LNCaP clone FGC (cell line): ENCODE measurements at regions not wholly inside any gene's neighbourhood (a gene's known extent, or its start where the extent isn't known, plus 50 kb on each side); places are given as distances from the start of the nearest gene placed in this dataset.

Experiments used
- DNase-seq: peaks from one replicate; pipeline ENCODE4 v3.0.0-alpha.2; 2011; ENCODE audit warnings: low read depth
- H3K4me3 ChIP-seq: 2 replicates; pipeline ENCODE4 v1.5.1; 2011; ENCODE audit warnings: mild to moderate bottlenecking, low read depth, low read length, control low read depth
- CTCF ChIP-seq: IDR thresholded peaks from 2 replicates; pipeline ENCODE4 v1.5.1; 2012; ENCODE audit warnings: mild to moderate bottlenecking; ENCODE audit not compliant: control insufficient read depth, insufficient read depth; ENCODE audit errors: extremely low read depth

DNA sequence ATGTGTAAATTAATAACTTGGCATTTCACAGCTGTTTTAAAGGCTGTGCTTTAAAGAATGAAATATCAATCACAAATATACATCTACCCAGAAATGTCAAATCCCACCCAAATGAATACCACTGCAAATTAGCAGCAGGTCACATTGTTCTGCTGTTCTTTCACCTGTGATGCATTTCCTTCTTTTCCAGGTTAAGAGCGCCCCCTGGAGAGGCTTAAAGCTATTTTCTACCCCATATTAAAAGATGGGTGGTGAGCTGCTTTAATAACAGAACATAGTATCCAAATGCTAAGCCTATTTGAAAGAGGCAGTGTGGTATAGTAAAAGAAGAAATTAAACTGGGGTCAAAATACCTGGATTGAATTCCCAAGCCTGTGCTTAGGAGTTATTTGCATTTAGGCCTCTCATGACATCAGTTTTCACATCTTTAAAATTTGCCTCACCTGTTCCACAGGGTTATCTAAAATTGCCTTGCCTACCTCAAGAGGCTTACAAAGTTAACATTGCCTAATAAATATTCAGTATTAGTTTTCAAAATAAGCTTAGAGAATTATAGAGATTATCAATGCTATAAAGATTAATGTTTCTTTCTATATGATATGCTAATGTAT lies 396.9 kb upstream of the SLITRK5 start:
- peak; percentile 58 for TF ChIP-seq CTCF
- no peak overlapping the region for H3K4me3 ChIP-seq
- DNase-seq: peak; percentile 6

DNA sequence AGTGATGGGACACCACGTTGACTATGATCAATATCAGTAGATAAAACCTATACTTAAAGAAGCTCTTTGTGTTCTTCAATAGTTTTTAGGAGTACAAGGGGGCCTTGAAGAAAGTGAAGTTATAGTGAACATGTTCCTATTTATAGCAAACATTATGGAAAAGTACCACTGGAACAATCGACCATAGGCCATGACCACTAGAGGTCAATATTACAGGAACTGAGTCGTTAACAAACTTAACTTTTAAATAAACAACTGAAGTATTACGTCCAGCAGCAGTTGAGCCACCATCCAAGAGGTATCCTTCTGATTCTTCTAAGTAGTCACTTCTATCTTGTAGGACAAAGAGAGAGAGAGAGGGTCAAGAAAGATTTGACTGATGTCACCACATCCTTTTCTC lies 391.0 kb upstream of the SLITRK5 start:
- peak; percentile 35 for TF ChIP-seq CTCF
- no peak for DNase-seq
- no peak overlapping the region for H3K4me3 ChIP-seq

GRCh38 chr13:87287721-87288120 lies 383.4 kb upstream of the SLITRK5 start:
- TF ChIP-seq CTCF: no peak
- no peak overlapping the region for H3K4me3 ChIP-seq
- no peak for DNase-seq

DNA sequence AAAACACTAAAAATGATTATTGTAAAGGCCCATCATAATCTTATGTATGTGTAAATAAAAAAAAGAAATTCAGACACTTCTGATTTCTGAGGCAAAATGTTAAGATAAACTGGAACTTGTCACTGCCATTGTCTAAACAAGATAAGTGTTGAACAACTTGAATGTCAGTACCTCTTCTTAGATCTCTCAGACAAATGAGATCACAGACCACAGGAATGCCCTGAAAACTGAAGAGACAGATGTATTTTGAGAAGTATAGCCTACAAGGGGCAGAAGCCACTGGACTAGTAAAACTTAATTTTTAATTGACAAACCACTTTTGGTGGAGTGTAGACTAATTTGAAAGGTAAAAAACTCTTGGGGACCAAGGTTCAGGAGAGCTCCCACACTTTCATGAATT lies 375.5 kb upstream of the SLITRK5 start:
- no peak for TF ChIP-seq CTCF
- DNase-seq: no peak
- no peak overlapping the region for H3K4me3 ChIP-seq

GRCh38 chr13:87302034-87302433 lies 369.1 kb upstream of the SLITRK5 start:
- no peak overlapping the region for H3K4me3 ChIP-seq
- DNase-seq: no peak
- no peak for TF ChIP-seq CTCF

DNA sequence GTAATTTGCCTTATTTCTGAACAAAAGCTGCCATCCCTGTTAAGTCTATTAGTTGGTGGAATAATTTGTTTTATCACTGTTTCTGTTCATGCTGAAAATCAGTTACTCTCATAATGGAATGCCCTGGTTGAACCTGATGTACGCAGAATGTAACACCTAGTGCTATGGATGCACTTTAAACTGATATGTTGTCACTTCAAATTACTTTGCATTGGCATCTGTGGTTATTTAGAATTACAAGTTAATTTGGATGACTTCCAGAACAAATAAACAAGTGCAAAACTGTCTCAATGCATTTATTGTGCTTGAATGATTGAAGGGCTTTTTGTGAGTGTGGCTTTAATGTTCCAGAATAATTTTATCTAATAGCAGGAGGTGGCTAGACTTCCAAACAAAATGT lies 368.2 kb upstream of the SLITRK5 start:
- TF ChIP-seq CTCF: no peak
- no peak for DNase-seq
- no peak overlapping the region for H3K4me3 ChIP-seq

DNA sequence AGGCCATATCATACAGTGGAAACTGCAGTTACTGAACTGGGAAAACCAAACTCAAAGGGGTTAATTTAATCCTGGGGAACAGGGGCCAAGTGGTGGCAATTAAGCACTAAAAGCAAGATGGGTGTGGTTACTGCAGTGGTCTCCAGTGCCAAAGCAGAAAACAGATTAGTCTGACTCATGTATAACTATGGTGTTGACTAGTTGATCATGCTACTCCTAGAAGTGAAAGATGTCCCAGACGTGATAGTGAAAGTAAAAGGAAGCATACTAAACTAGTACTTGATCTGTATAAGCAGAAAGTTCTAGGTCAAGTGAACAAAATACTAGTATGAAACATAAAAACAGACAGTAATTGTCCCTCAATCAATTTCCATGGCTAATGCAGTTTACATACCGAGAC lies 360.0 kb upstream of the SLITRK5 start:
- TF ChIP-seq CTCF: no peak
- H3K4me3 ChIP-seq: no peak overlapping the region
- no peak for DNase-seq
